Gastrocnemius medialis (tissue), 4 donors: ENCODE measurements at regions not wholly inside any gene's neighbourhood (a gene's known extent, or its start where the extent isn't known, plus 50 kb on each side); places are given as distances from the start of the nearest gene placed in this dataset.

Experiments used
- CTCF ChIP-seq, 5 experiments: fragments of 450-650 bp in 3 of 5; fragments of 200-600 bp in 2 of 5; sonication (generic) in 2 of 5; IDR thresholded peaks in 4 of 5; conservative IDR thresholded peaks in 1 of 5; 1 replicate in 4 of 5; 2 replicates in 1 of 5; pipeline ENCODE4 v1.5.1; 2016 to 2019; ENCODE audit warnings: antibody characterized with exemption in 5 of 5, mild to moderate bottlenecking in 3 of 5, moderate library complexity in 3 of 5
- POLR2A ChIP-seq, 2 donors: fragments of 450-650 bp; IDR thresholded peaks; one replicate each; pipeline ENCODE4 v1.6.1; 2017; ENCODE audit warnings: antibody characterized with exemption in 2 of 2, mild to moderate bottlenecking in 2 of 2, moderate library complexity in 2 of 2

GRCh38 chr13:73364736-73365135 is 305.9 kb downstream of the KLF5 start:
- TF ChIP-seq CTCF (IDR thresholded peaks at IDR 0.05 in 4 of 5, conservative IDR thresholded peaks at IDR 0.05 in 1 of 5): no peak
- no peak for TF ChIP-seq POLR2A (IDR thresholded peaks at IDR 0.05)
